ENCODE measurements at regions not wholly inside any gene's neighbourhood (a gene's known extent, or its start where the extent isn't known, plus 50 kb on each side); places are given as distances from the start of the nearest gene placed in this dataset.

DNA sequence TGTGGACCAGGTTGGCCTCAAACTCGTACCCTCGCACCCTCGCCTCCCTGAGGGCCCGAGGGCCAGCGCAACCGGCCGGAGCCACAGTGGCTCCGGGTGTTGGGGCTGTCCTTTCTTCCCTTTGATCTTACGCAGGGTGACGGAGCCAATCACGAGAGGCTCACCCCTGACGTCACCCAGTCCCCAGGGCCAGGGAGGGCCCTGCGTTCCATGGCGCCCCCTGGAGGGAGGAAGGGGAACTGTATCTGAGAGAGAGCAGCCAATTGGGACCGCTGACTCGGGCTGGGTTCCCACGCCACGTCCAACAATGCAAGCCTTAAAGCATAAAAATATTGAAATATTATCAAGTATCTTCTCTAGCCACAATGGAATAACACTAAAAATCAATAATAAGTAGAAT lies 432.8 kb upstream of the LRRTM4 start:
- no peak overlapping the region for H3K4me2 ChIP-seq (ENCODE audit: low read depth, low read length)
- in situ Hi-C loops (cut with HindIII; ENCODE audit: extremely low pct_ligation_motif_present, low pct_unique_long_range_greater_than_20kb) (no loop called here), intact Hi-C loops (cut with micrococcal nuclease; ENCODE audit: unreplicated experiment) (no loop called here)
- 81% methylated on average over 18 of the region's 18 CpGs for WGBS (ENCODE audit: low lambda C conversion rate)
- H3K4me3 ChIP-seq (replicated peaks in 1 of 3; ENCODE audit: insufficient read depth in 1 of 3, low read depth in 2 of 3, low read length in 3 of 3): no peak overlapping the region
- H3K9me3 ChIP-seq (ENCODE audit: low read length): no peaks in the 10 kb centered on the region
- H4K20me1 ChIP-seq (ENCODE audit: insufficient read depth, low read length): no peaks in the 10 kb centered on the region
- H3K9ac ChIP-seq (ENCODE audit: insufficient read depth, low read depth, low read length): no peak overlapping the region
- H3K79me2 ChIP-seq (ENCODE audit: insufficient read depth, low read length): no peaks in the 10 kb centered on the region
- no peaks in the 10 kb centered on the region for H3K4me1 ChIP-seq (ENCODE audit: insufficient read depth, low read length)
- ATAC-seq: no peak
- no peak overlapping the region for H3K27ac ChIP-seq (ENCODE audit: extremely low read length, insufficient read depth, low read length)
- no peak overlapping the region for H2AFZ ChIP-seq (ENCODE audit: low read length)
- POLR2A ChIA-PET: no interaction called here
- CTCF ChIA-PET (ENCODE audit: low intra/inter-chr PET ratio, low total read pairs): no interaction called here
- BruUV-seq (replicated peaks): no TSS peak
- DNase-seq (ENCODE audit: low spot score): no peak
- TF ChIP-seq, protein P1, sequence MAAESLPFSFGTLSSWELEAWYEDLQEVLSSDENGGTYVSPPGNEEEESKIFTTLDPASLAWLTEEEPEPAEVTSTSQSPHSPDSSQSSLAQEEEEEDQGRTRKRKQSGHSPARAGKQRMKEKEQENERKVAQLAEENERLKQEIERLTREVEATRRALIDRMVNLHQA (CRISPR knock-in tag; IDR thresholded peaks at IDR 0.05): no peak
- TF ChIP-seq ZNF124 (CRISPR knock-in tag; IDR thresholded peaks at IDR 0.05) (no peak), ZNF761 (CRISPR knock-in tag; conservative IDR thresholded peaks at IDR 0.05) (no peak), ZNF180 (CRISPR knock-in tag; IDR thresholded peaks at IDR 0.05; ENCODE audit: borderline replicate concordance, low read depth) (no peak), SATB2 (CRISPR knock-in tag; IDR thresholded peaks at IDR 0.05) (no peak), FOSL2 (CRISPR knock-in tag; IDR thresholded peaks at IDR 0.05) (no peak), ZMYM4 (CRISPR knock-in tag; IDR thresholded peaks at IDR 0.05) (0 out of 2 replicates have a peak, but pooled peaks have one; percentile 29), GZF1 (CRISPR knock-in tag; IDR thresholded peaks at IDR 0.05) (no peak), STAG1 (CRISPR knock-in tag; IDR thresholded peaks at IDR 0.05) (peak; percentile 23; the same call in 1 of the 2 replicates), JDP2 (CRISPR knock-in tag; IDR thresholded peaks at IDR 0.05; ENCODE audit: borderline replicate concordance) (no peak), ZNF737 (CRISPR knock-in tag; IDR thresholded peaks at IDR 0.05; ENCODE audit: borderline replicate concordance) (no peak)
- TF ChIP-seq, protein P2, sequence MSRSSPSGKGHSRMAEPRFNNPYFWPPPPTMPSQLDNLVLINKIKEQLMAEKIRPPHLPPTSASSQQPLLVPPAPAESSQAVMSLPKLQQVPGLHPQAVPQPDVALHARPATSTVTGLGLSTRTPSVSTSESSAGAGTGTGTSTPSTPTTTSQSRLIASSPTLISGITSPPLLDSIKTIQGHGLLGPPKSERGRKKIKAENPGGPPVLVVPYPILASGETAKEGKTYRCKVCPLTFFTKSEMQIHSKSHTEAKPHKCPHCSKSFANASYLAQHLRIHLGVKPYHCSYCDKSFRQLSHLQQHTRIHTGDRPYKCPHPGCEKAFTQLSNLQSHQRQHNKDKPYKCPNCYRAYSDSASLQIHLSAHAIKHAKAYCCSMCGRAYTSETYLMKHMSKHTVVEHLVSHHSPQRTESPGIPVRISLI (CRISPR knock-in tag; IDR thresholded peaks at IDR 0.05; ENCODE audit: borderline replicate concordance): no peak
- TF ChIP-seq, protein P3, sequence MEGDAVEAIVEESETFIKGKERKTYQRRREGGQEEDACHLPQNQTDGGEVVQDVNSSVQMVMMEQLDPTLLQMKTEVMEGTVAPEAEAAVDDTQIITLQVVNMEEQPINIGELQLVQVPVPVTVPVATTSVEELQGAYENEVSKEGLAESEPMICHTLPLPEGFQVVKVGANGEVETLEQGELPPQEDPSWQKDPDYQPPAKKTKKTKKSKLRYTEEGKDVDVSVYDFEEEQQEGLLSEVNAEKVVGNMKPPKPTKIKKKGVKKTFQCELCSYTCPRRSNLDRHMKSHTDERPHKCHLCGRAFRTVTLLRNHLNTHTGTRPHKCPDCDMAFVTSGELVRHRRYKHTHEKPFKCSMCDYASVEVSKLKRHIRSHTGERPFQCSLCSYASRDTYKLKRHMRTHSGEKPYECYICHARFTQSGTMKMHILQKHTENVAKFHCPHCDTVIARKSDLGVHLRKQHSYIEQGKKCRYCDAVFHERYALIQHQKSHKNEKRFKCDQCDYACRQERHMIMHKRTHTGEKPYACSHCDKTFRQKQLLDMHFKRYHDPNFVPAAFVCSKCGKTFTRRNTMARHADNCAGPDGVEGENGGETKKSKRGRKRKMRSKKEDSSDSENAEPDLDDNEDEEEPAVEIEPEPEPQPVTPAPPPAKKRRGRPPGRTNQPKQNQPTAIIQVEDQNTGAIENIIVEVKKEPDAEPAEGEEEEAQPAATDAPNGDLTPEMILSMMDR (CRISPR knock-in tag; IDR thresholded peaks at IDR 0.05): peak; percentile 60
- TF ChIP-seq, protein P4, sequence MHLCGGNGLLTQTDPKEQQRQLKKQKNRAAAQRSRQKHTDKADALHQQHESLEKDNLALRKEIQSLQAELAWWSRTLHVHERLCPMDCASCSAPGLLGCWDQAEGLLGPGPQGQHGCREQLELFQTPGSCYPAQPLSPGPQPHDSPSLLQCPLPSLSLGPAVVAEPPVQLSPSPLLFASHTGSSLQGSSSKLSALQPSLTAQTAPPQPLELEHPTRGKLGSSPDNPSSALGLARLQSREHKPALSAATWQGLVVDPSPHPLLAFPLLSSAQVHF (CRISPR knock-in tag; IDR thresholded peaks at IDR 0.05): no peak
- TF ChIP-seq, protein P5, sequence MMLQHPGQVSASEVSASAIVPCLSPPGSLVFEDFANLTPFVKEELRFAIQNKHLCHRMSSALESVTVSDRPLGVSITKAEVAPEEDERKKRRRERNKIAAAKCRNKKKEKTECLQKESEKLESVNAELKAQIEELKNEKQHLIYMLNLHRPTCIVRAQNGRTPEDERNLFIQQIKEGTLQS (CRISPR knock-in tag; IDR thresholded peaks at IDR 0.05): no peak
- TF ChIP-seq, protein P6, sequence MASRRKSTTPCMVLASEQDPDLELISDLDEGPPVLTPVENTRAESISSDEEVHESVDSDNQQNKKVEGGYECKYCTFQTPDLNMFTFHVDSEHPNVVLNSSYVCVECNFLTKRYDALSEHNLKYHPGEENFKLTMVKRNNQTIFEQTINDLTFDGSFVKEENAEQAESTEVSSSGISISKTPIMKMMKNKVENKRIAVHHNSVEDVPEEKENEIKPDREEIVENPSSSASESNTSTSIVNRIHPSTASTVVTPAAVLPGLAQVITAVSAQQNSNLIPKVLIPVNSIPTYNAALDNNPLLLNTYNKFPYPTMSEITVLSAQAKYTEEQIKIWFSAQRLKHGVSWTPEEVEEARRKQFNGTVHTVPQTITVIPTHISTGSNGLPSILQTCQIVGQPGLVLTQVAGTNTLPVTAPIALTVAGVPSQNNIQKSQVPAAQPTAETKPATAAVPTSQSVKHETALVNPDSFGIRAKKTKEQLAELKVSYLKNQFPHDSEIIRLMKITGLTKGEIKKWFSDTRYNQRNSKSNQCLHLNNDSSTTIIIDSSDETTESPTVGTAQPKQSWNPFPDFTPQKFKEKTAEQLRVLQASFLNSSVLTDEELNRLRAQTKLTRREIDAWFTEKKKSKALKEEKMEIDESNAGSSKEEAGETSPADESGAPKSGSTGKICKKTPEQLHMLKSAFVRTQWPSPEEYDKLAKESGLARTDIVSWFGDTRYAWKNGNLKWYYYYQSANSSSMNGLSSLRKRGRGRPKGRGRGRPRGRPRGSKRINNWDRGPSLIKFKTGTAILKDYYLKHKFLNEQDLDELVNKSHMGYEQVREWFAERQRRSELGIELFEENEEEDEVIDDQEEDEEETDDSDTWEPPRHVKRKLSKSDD (CRISPR knock-in tag; IDR thresholded peaks at IDR 0.05; ENCODE audit: low read depth): no peak
- no peak for FAIRE-seq
- no peaks in the 10 kb centered on the region for H3K27me3 ChIP-seq (ENCODE audit: control insufficient read depth in 1 of 2, insufficient read depth in 2 of 2, low read length in 2 of 2)
- H3K36me3 ChIP-seq (replicated peaks in 1 of 2; ENCODE audit: control insufficient read depth in 1 of 2, insufficient read depth in 2 of 2, low read length in 2 of 2): peaks cover 0 to 4% of the 10 kb centered on the region in 2 experiments; a peak in 2 of 5 replicates

Measured in HepG2 (cell line).